Putamen (tissue), 1 donor: ENCODE measurements at regions not wholly inside any gene's neighbourhood (a gene's known extent, or its start where the extent isn't known, plus 50 kb on each side); places are given as distances from the start of the nearest gene placed in this dataset.

Experiments used
- DNase-seq: peaks from one replicate; pipeline ENCODE4 v3.0.0-alpha.2; 2016; ENCODE audit warnings: low spot score

- no peak for DNase-seq
Measured at GRCh38 chr2:145095641-145096435, 575.9 kb upstream of the ZEB2 start.

- DNase-seq: no peak
Measured at GRCh38 chr2:145094370-145094769, 574.5 kb upstream of the ZEB2 start.

GRCh38 chr2:145091967-145092366 is 572.0 kb upstream of the ZEB2 start:
- no peak for DNase-seq

- no peak for DNase-seq
Measured at GRCh38 chr2:145090841-145091761, 571.2 kb upstream of the ZEB2 start.

- no peak for DNase-seq
Measured at GRCh38 chr2:145088756-145089155, 568.8 kb upstream of the ZEB2 start.

- DNase-seq: no peak
Measured at GRCh38 chr2:145086910-145087309, 567.0 kb upstream of the ZEB2 start.

GRCh38 chr2:145085612-145086011 is 565.7 kb upstream of the ZEB2 start:
- DNase-seq: no peak

- DNase-seq: no peak
Measured at GRCh38 chr2:145080426-145080825, 560.5 kb upstream of the ZEB2 start.

- DNase-seq: no peak
Measured at GRCh38 chr2:145079641-145080040, 559.7 kb upstream of the ZEB2 start.

GRCh38 chr2:145078923-145079322 is 559.0 kb upstream of the ZEB2 start:
- DNase-seq: no peak

GRCh38 chr2:145076085-145076484 is 556.2 kb upstream of the ZEB2 start:
- DNase-seq: no peak

GRCh38 chr2:145075454-145076062 is 555.6 kb upstream of the ZEB2 start:
- DNase-seq: no peak

- DNase-seq: no peak
Measured at GRCh38 chr2:145070703-145071102, 550.8 kb upstream of the ZEB2 start.

GRCh38 chr2:145068509-145068908 is 548.6 kb upstream of the ZEB2 start:
- no peak for DNase-seq

- DNase-seq: no peak
Measured at GRCh38 chr2:145067549-145068030, 547.7 kb upstream of the ZEB2 start.

- peak; percentile 92 for DNase-seq
Measured at GRCh38 chr2:145066856-145067548, 547.1 kb upstream of the ZEB2 start.

- DNase-seq: peak; percentile 47
Measured at GRCh38 chr2:145066151-145066661, 546.3 kb upstream of the ZEB2 start.

- no peak for DNase-seq
Measured at GRCh38 chr2:145065342-145065741, 545.4 kb upstream of the ZEB2 start.

GRCh38 chr2:145064511-145064910 is 544.6 kb upstream of the ZEB2 start:
- no peak for DNase-seq

- no peak for DNase-seq
Measured at GRCh38 chr2:145060876-145061275, 541.0 kb upstream of the ZEB2 start.

GRCh38 chr2:145059914-145060313 is 540.0 kb upstream of the ZEB2 start:
- DNase-seq: no peak

GRCh38 chr2:145059343-145059742 is 539.4 kb upstream of the ZEB2 start:
- DNase-seq: no peak
